ENCODE measurements at regions not wholly inside any gene's neighbourhood (a gene's known extent, or its start where the extent isn't known, plus 50 kb on each side); places are given as distances from the start of the nearest gene placed in this dataset.

DNA sequence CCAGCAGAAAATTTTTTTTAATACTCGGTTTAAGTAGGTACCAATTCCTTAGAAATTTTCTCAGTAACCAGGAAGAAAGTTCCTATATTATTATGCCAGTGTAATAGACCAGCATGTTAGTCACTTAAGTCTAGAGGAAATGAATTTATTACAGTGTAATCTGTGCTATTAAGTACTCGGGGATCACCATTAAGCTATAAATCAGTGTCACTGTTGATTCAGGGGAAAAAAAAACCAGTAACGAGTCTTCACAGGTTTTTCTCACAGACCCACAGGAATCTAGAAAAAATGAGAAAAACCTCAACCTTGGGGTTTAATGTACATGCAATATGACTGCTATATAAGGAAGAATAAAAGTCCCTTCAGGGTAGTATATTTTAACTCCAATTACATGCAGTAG is 138.3 kb upstream of the IL1RAPL2 start:
- no peaks in the 10 kb centered on the region for H3K27me3 ChIP-seq (ENCODE audit: control insufficient read depth in 1 of 2, insufficient read depth in 2 of 2, low read length in 2 of 2)
- POLR2A ChIA-PET, result no interaction called here
- H4K20me1 ChIP-seq (ENCODE audit: insufficient read depth, low read length), result no peaks in the 10 kb centered on the region
- ATAC-seq, result no peak
- CTCF ChIA-PET (ENCODE audit: low intra/inter-chr PET ratio, low total read pairs), result no interaction called here
- H3K4me1 ChIP-seq (ENCODE audit: insufficient read depth, low read length), result no peaks in the 10 kb centered on the region
- DNase-seq (ENCODE audit: low spot score), result no peak
- no peak overlapping the region for H2AFZ ChIP-seq (ENCODE audit: low read length)
- H3K36me3 ChIP-seq (replicated peaks in 1 of 2; ENCODE audit: control insufficient read depth in 1 of 2, insufficient read depth in 2 of 2, low read length in 2 of 2), result no peaks in the 10 kb centered on the region
- no TSS peak for BruUV-seq (replicated peaks)
- TF ChIP-seq CREM (IDR thresholded peaks at IDR 0.05) (no peak), CREM (CRISPR knock-in tag; IDR thresholded peaks at IDR 0.05) (no peak), MTF2 (CRISPR knock-in tag; IDR thresholded peaks at IDR 0.05; ENCODE audit: borderline replicate concordance) (no peak), MAFG (CRISPR knock-in tag; IDR thresholded peaks at IDR 0.05) (no peak)
- intact Hi-C loops (cut with micrococcal nuclease; ENCODE audit: unreplicated experiment), result no loop called here
- no peaks in the 10 kb centered on the region for H3K9me3 ChIP-seq (ENCODE audit: low read length)
- H3K79me2 ChIP-seq (ENCODE audit: insufficient read depth, low read length), result no peaks in the 10 kb centered on the region
- no peak overlapping the region for H3K9ac ChIP-seq (ENCODE audit: insufficient read depth, low read depth, low read length)
- FAIRE-seq, result no peak
- WGBS (ENCODE audit: low lambda C conversion rate), result 0% methylated on average over 3 of the region's 3 CpGs
- H3K4me2 ChIP-seq (ENCODE audit: low read depth, low read length), result no peak overlapping the region
- in situ Hi-C loops (cut with HindIII; ENCODE audit: extremely low pct_ligation_motif_present, low pct_unique_long_range_greater_than_20kb), result no loop called here
- no peak overlapping the region for H3K27ac ChIP-seq (ENCODE audit: extremely low read length, insufficient read depth, low read length)
- no peak overlapping the region for H3K4me3 ChIP-seq (replicated peaks in 1 of 3; ENCODE audit: insufficient read depth in 1 of 3, low read depth in 2 of 3, low read length in 3 of 3)

DNA sequence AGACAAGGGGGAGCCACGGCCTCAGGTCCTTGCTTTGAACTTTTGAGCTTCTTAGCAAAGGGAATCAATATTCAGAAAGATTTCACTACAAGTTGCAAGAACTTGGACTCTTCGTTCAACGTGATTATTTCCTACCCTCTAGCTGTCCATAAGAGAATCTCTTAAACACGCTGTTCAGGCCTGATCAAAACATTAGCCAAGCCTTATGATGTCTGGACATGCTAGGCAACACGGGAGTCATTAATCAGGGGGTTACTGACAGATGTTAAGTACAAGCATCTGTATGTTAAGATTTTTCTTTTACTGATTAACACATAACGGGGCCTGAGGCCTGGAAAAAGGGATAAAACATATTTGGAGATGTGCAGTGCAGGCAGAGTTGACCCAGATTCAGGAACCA is 138.9 kb upstream of the IL1RAPL2 start:
- no peaks in the 10 kb centered on the region for H4K20me1 ChIP-seq (ENCODE audit: insufficient read depth, low read length)
- H3K9ac ChIP-seq (ENCODE audit: insufficient read depth, low read depth, low read length), result no peak overlapping the region
- 0% methylated on average over 3 of the region's 6 CpGs for WGBS (ENCODE audit: low lambda C conversion rate)
- CTCF ChIA-PET (ENCODE audit: low intra/inter-chr PET ratio, low total read pairs), result no interaction called here
- ATAC-seq, result no peak
- no peaks in the 10 kb centered on the region for H3K79me2 ChIP-seq (ENCODE audit: insufficient read depth, low read length)
- no peaks in the 10 kb centered on the region for H3K9me3 ChIP-seq (ENCODE audit: low read length)
- H2AFZ ChIP-seq (ENCODE audit: low read length), result no peak overlapping the region
- H3K4me2 ChIP-seq (ENCODE audit: low read depth, low read length), result no peak overlapping the region
- H3K4me3 ChIP-seq (replicated peaks in 1 of 3; ENCODE audit: insufficient read depth in 1 of 3, low read depth in 2 of 3, low read length in 3 of 3), result no peak overlapping the region
- no peak for FAIRE-seq
- H3K27me3 ChIP-seq (ENCODE audit: control insufficient read depth in 1 of 2, insufficient read depth in 2 of 2, low read length in 2 of 2), result no peaks in the 10 kb centered on the region
- H3K27ac ChIP-seq (ENCODE audit: extremely low read length, insufficient read depth, low read length), result no peak overlapping the region
- H3K36me3 ChIP-seq (replicated peaks in 1 of 2; ENCODE audit: control insufficient read depth in 1 of 2, insufficient read depth in 2 of 2, low read length in 2 of 2), result no peaks in the 10 kb centered on the region
- in situ Hi-C loops (cut with HindIII; ENCODE audit: extremely low pct_ligation_motif_present, low pct_unique_long_range_greater_than_20kb) (no loop called here), intact Hi-C loops (cut with micrococcal nuclease; ENCODE audit: unreplicated experiment) (no loop called here)
- POLR2A ChIA-PET, result no interaction called here
- BruUV-seq (replicated peaks), result no TSS peak
- no peak for DNase-seq (ENCODE audit: low spot score)
- no peaks in the 10 kb centered on the region for H3K4me1 ChIP-seq (ENCODE audit: insufficient read depth, low read length)
- TF ChIP-seq GTF3A (CRISPR knock-in tag; conservative IDR thresholded peaks at IDR 0.05) (no peak), NCOA5 (CRISPR knock-in tag; IDR thresholded peaks at IDR 0.05) (no peak), SUZ12 (IDR thresholded peaks at IDR 0.05; ENCODE audit: low read depth, low read length) (no peak), ZNF383 (CRISPR knock-in tag; IDR thresholded peaks at IDR 0.05; ENCODE audit: borderline replicate concordance) (no peak), ZMYM2 (CRISPR knock-in tag; IDR thresholded peaks at IDR 0.05) (no peak), ZFP62 (CRISPR knock-in tag; IDR thresholded peaks at IDR 0.05) (no peak), NFE2L2 (IDR thresholded peaks at IDR 0.05; ENCODE audit: low read length) (no peak), ZSCAN12 (CRISPR knock-in tag; IDR thresholded peaks at IDR 0.05) (no peak), ZNF121 (CRISPR knock-in tag; IDR thresholded peaks at IDR 0.05) (no peak), ZNF329 (CRISPR knock-in tag; IDR thresholded peaks at IDR 0.05; ENCODE audit: low read depth) (no peak), ZNF883 (CRISPR knock-in tag; IDR thresholded peaks at IDR 0.05; ENCODE audit: not compliant biosample characterization) (no peak), AHR (CRISPR knock-in tag; IDR thresholded peaks at IDR 0.05) (no peak), SOX6 (IDR thresholded peaks at IDR 0.05) (no peak), SOX6 (CRISPR knock-in tag; IDR thresholded peaks at IDR 0.05) (no peak), NCOR1 (IDR thresholded peaks at IDR 0.05; ENCODE audit: borderline replicate concordance, low read length) (no peak), TBP (CRISPR knock-in tag; IDR thresholded peaks at IDR 0.05) (no peak)
- TF ChIP-seq, protein P1, sequence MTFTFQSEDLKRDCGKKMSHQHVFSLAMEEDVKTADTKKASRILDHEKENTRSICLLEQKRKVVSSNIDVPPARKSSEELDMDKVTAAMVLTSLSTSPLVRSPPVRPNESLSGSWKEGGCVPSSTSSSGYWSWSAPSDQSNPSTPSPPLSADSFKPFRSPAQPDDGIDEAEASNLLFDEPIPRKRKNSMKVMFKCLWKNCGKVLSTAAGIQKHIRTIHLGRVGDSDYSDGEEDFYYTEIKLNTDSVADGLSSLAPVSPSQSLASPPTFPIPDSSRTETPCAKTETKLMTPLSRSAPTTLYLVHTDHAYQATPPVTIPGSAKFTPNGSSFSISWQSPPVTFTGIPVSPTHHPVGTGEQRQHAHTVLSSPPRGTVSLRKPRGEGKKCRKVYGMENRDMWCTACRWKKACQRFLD (CRISPR knock-in tag; IDR thresholded peaks at IDR 0.05; ENCODE audit: borderline replicate concordance), result no peak
- TF ChIP-seq, protein P2, sequence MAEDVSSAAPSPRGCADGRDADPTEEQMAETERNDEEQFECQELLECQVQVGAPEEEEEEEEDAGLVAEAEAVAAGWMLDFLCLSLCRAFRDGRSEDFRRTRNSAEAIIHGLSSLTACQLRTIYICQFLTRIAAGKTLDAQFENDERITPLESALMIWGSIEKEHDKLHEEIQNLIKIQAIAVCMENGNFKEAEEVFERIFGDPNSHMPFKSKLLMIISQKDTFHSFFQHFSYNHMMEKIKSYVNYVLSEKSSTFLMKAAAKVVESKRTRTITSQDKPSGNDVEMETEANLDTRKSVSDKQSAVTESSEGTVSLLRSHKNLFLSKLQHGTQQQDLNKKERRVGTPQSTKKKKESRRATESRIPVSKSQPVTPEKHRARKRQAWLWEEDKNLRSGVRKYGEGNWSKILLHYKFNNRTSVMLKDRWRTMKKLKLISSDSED (CRISPR knock-in tag; IDR thresholded peaks at IDR 0.05), result no peak
